ENCODE measurements at regions not wholly inside any gene's neighbourhood (a gene's known extent, or its start where the extent isn't known, plus 50 kb on each side); places are given as distances from the start of the nearest gene placed in this dataset.

DNA sequence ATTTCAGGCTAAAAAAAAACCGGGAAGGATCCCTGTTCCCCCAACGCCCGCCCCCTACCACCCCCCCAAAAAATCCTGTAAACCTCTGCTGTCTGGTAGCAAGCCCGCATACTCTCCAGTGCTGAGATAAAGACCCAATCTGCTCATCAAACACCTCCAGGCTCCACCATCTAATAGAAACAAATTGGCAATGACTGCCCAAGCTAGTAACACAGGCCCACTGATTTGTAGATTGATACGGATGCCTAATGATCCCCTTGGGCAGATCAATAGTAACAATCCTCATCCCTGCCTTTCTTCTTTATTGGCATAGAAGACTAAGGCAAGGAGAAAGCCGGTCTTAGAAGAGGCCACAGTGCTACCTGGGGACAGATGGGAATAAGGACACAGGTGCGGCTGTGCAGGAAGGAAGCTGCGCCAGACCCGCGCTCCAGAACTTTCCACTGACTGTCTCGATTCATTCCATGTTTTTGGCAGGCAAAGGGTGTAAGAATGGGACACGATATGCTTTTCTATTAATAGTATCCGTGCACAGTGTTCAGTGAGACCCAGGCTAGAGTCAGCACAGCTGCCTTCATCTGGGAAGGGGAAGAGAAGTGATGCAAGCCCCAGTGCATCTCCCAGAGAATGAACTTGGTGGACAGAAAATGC lies 407.6 kb upstream of the PSMD7 start:
- CTCF ChIA-PET: no interaction called here

More for the DNA sequence above, 407.6 kb upstream of the PSMD7 start:
- H3K4me2 ChIP-seq (ENCODE audit: low read depth, low read length): no peak overlapping the region
- no peaks in the 10 kb centered on the region; the same call in 1 of the 2 replicates for H3K27me3 ChIP-seq (ENCODE audit: control insufficient read depth, insufficient read depth, low read length)
- in situ Hi-C loops (cut with MboI; ENCODE audit: low sequenced_read_pairs): loop anchor here (25.0 kb wide), 2 partner anchors 1377 to 1652 kb away; no protein-coding TSS in a partner anchor
- no peak overlapping the region for H3K4ac ChIP-seq (ENCODE audit: low read depth, low read length)
- no peak overlapping the region for H4K5ac ChIP-seq (ENCODE audit: low read depth, low read length)
- intact Hi-C loops (cut with micrococcal nuclease): no loop called here
- no peak overlapping the region for H3K27ac ChIP-seq (ENCODE audit: insufficient read depth, low read length)
- no peak for DNase-seq
- no peak overlapping the region for H2AK5ac ChIP-seq (ENCODE audit: low read depth, low read length)
- H2BK120ac ChIP-seq (ENCODE audit: low read depth, low read length): no peak overlapping the region
- no peak overlapping the region for H2BK15ac ChIP-seq (ENCODE audit: low read depth, low read length)
- no peak overlapping the region for H3K9ac ChIP-seq (ENCODE audit: low read depth, low read length)
- no peak overlapping the region for H3K14ac ChIP-seq (replicated peaks; ENCODE audit: low read depth, low read length)
- H3K4me3 ChIP-seq (ENCODE audit: insufficient read depth, low read depth, low read length): no peak overlapping the region
- H2BK5ac ChIP-seq (ENCODE audit: low read depth, low read length, poor library complexity, severe bottlenecking): no peak overlapping the region
- H3K4me1 ChIP-seq (ENCODE audit: control insufficient read depth, insufficient read depth, low read length): no peaks in the 10 kb centered on the region
- H3K18ac ChIP-seq (ENCODE audit: low read depth, low read length): no peak overlapping the region
- H3K9me1 ChIP-seq (ENCODE audit: insufficient read depth, low read length): no peaks in the 10 kb centered on the region
- dilution Hi-C loops (cut with HindIII; ENCODE audit: low sequenced_read_pairs, unreplicated experiment): no loop called here
- H4K91ac ChIP-seq (ENCODE audit: insufficient read depth, low read depth, low read length): no peak overlapping the region
- no TSS peak for BruUV-seq (replicated peaks)
- no peak overlapping the region for H2BK20ac ChIP-seq (ENCODE audit: low read depth, low read length)
- no peaks in the 10 kb centered on the region for H3K79me1 ChIP-seq (ENCODE audit: low read depth in 1 of 2, low read length in 2 of 2)
- no peaks in the 10 kb centered on the region for H4K20me1 ChIP-seq (ENCODE audit: insufficient read depth, low read length)
- H3K36me3 ChIP-seq (ENCODE audit: control insufficient read depth, insufficient read depth, low read length): no peaks in the 10 kb centered on the region
- WGBS, 2 experiments (ENCODE audit: extremely low coverage in 2 of 2, insufficient read length in 1 of 2): 71% methylated on average over 1 of the region's 13 CpGs; no CpG with 5 or more reads in 1 of the 2 experiments
- H2AFZ ChIP-seq (replicated peaks; ENCODE audit: low read length, poor library complexity): no peak overlapping the region
- no peak for TF ChIP-seq CHD1 (IDR thresholded peaks at IDR 0.05; ENCODE audit: low read depth, low read length)
- no peak for TF ChIP-seq MAZ (IDR thresholded peaks at IDR 0.05; ENCODE audit: borderline replicate concordance, low read depth, low read length)
- no peak overlapping the region for H4K8ac ChIP-seq (ENCODE audit: low read depth in 2 of 2, low read length in 2 of 2)
- ATAC-seq (ENCODE audit: low read depth): no peak
- H3K56ac ChIP-seq (ENCODE audit: extremely low read depth, insufficient read depth, low read length): no peak overlapping the region
- H3K9me3 ChIP-seq (ENCODE audit: control insufficient read depth, insufficient read depth, low read length): no peaks in the 10 kb centered on the region
- no peak overlapping the region for H2AK9ac ChIP-seq (replicated peaks; ENCODE audit: low read depth, low read length, poor library complexity)
- no peak overlapping the region for H3K23ac ChIP-seq (ENCODE audit: low read depth, low read length)
- POLR2A ChIA-PET (ENCODE audit: unreplicated experiment): no interaction called here
